GM18519 (cell line): ENCODE measurements at regions not wholly inside any gene's neighbourhood (a gene's known extent, or its start where the extent isn't known, plus 50 kb on each side); places are given as distances from the start of the nearest gene placed in this dataset.
A peak's percentile ranks its signal among the peaks of the same experiment; 100 is the strongest.
"Not testable (repeated sequence)": the region's sequence is repeated elsewhere in the genome, so short reads cannot be mapped to it uniquely, and the experiment has no call there.

Source experiments
- ATAC-seq: cut with Tn5 transposase; IDR thresholded peaks from one replicate; pipeline ENCODE4 v1.9.1; 2021; ENCODE audit warnings: mild to moderate bottlenecking, moderate library complexity; ENCODE audit not compliant: unreplicated experiment, low FRiP score

GRCh38 chr2:122651780-122652179 lies 896.3 kb downstream of the TSN start:
- ATAC-seq: no peak

- ATAC-seq: no peak
These were observed 897.2 kb downstream of the TSN start for GRCh38 chr2:122652670-122653069.

- ATAC-seq: no peak
These were observed 901.0 kb downstream of the TSN start for GRCh38 chr2:122656403-122656802.

GRCh38 chr2:122660786-122661634 lies 905.6 kb downstream of the TSN start:
- ATAC-seq: no peak

GRCh38 chr2:122663620-122664019 lies 908.2 kb downstream of the TSN start:
- ATAC-seq: no peak

GRCh38 chr2:122669627-122670026 lies 914.2 kb downstream of the TSN start:
- ATAC-seq: no peak

GRCh38 chr2:122670897-122671296 lies 915.4 kb downstream of the TSN start:
- ATAC-seq: no peak

- no peak for ATAC-seq
These were observed 925.2 kb downstream of the TSN start for GRCh38 chr2:122680662-122681061.

GRCh38 chr2:122681626-122682025 lies 926.2 kb downstream of the TSN start:
- no peak for ATAC-seq

- ATAC-seq: no peak
These were observed 926.9 kb downstream of the TSN start for GRCh38 chr2:122682356-122682755.

GRCh38 chr2:122683018-122683417 lies 927.6 kb downstream of the TSN start:
- ATAC-seq: no peak

- no peak for ATAC-seq
These were observed 937.1 kb downstream of the TSN start for GRCh38 chr2:122692400-122693083.

- no peak for ATAC-seq
These were observed 942.0 kb downstream of the TSN start for GRCh38 chr2:122697415-122697814.

- no peak for ATAC-seq
These were observed 948.2 kb downstream of the TSN start for GRCh38 chr2:122703676-122704075.

GRCh38 chr2:122704109-122704563 lies 948.7 kb downstream of the TSN start:
- ATAC-seq: peak; percentile 47

- ATAC-seq: no peak
These were observed 950.3 kb downstream of the TSN start for GRCh38 chr2:122705746-122706145.

GRCh38 chr2:122706757-122707223 lies 951.3 kb downstream of the TSN start:
- ATAC-seq: no peak

- ATAC-seq: no peak
These were observed 951.9 kb downstream of the TSN start for GRCh38 chr2:122707224-122707824.

GRCh38 chr2:122710049-122710448 lies 954.6 kb downstream of the TSN start:
- no peak for ATAC-seq

- ATAC-seq: no peak
These were observed 958.3 kb downstream of the TSN start for GRCh38 chr2:122713800-122714199.

GRCh38 chr2:122720822-122721221 lies 965.4 kb downstream of the TSN start:
- not testable (repeated sequence) for ATAC-seq
